ENCODE measurements at regions not wholly inside any gene's neighbourhood (a gene's known extent, or its start where the extent isn't known, plus 50 kb on each side); places are given as distances from the start of the nearest gene placed in this dataset.

DNA sequence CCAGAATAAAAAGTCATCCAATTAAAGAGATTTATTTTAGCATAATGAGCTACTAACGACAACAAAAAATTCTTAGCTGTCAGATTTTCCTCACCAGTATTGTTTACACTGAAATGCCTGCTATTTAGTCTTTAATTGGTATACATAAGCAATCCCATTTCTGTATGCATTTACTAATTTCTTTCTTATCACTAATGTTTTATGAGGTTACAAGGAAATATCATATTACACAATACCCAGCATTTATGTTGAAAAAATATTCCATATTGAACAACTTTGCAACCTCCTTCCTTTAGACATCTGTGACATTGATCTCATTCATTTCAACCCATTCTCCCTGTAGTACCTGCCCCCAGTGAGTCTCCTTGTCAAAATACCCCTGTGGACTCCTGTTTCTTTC is 135.4 kb downstream of the SLITRK6 start:
- DNase-seq: no peak

GRCh38 chr13:85662186-85662585 is 137.0 kb downstream of the SLITRK6 start:
- DNase-seq: no peak

GRCh38 chr13:85661675-85662074 is 137.5 kb downstream of the SLITRK6 start:
- DNase-seq: no peak

DNA sequence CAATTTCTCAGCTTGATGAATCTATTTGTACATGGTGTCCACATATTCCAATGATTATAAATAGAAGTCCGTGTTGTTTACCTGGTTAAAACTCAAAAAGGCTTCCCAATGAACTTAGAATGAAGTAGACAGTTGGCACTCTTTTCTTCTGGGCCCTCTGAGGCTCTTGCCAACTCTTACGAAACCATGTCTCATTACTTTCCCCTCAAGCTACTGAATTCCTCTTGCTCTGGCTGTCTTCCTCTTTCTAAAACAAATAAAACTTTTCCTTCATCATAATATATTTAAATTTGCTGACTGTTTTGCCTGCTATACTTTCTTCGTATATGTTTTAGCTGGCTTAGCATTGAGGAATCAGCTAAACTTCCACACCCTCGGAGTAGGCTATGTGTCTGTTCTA is 139.7 kb downstream of the SLITRK6 start:
- no peak for DNase-seq

- no peak for DNase-seq
Measured at GRCh38 chr13:85657942-85658341, 141.3 kb downstream of the SLITRK6 start.

DNA sequence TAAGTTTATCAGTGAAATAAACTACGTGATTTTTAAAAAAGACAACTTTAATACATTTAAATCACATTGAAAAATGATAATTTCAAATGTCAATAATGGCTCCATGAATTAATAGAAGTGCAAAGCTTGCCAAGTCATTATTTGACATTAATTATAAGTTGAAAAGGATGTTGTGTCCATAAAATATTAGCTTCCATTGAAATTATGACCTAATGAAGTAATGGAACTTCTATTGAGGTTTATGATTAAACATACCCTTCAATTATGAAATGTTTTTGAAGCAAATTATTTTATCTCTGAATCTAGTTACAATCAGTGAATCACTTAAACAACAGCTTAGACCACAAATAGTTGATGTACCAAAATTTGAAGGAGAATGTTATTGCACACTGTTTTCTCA is 144.2 kb downstream of the SLITRK6 start:
- DNase-seq: no peak

- DNase-seq: no peak
Measured at GRCh38 chr13:85654227-85654626, 145.0 kb downstream of the SLITRK6 start.

GRCh38 chr13:85653681-85654080 is 145.5 kb downstream of the SLITRK6 start:
- no peak for DNase-seq

- no peak for DNase-seq
Measured at GRCh38 chr13:85652491-85652890, 146.7 kb downstream of the SLITRK6 start.

DNA sequence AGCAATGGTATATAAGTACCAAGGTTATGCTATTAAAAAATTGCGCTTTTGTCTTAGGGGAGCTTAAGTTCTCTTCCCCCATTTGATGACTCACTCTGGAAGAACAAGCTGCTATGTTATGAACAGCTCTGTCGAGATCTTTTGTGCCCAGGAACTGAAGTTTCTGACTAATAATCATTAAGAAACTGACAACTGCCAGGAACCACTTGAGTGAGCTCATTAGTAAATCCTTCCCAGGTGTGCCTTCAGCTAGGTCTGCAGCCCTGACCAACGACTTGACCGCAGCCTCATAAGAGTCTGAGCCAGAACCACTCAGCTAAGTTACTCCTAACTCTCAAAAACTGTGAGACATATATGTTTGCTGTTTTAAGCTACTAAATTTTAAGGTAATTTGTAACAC is 147.8 kb downstream of the SLITRK6 start:
- no peak for DNase-seq

DNA sequence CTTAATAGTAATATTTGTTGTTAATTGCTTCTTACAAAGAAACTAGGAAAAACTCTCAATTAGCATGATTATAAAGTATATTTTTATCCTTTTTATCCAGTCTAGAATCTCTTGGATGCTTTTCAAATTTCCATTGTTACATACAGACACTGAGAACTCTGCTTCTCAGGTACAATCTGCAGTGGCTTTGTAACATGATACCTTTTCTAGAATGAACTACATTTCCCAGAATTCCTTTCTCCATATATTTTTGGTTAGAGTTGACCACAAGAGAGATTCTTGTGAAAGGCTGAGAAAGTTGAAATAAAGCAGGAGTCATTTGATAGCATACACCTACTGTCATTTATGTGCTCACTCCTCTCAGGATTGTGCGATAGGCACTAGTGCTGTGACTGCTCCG is 148.6 kb downstream of the SLITRK6 start:
- peak; percentile 1 for DNase-seq

DNA sequence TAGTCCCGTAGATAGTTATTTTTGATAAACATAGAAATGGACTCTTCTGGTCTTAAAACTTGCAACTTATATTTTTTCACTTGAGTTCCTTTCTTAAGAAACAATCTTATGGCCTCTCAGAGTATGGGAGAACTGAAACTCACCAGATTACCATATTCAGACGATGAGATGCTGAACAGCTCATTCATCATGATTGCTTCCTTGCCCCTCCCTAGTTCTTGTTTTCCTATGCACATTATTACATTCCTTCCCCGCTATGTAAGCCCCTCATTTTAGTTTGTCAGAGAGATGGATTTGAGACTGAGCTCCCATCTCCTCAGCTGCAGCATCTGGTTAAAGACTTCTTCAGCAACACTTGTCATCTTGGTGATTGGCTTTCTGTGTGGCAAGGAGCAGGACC is 158.5 kb downstream of the SLITRK6 start:
- DNase-seq: no peak

- DNase-seq: no peak
Measured at GRCh38 chr13:85638815-85639393, 160.3 kb downstream of the SLITRK6 start.

DNA sequence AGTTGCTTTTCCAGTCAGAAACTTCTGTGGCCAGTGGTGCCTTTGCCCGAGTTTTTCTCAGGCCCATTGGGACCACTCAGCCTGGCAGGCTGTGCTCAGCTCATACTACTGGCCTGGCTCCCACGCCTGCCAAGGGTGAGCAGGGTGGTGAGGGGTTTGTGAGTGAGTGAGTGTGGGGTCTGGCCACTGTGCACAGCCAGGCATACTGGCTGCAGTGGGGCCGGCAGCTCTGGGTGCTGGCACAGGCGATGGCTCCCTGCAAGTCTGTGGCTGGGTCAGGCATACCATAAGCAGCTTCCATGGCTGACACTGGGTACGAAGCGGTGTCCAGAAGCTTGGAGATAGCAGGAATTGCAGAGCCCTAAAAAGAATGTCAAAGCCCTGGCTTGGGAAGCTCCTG is 161.0 kb downstream of the SLITRK6 start:
- no peak for DNase-seq

- no peak for DNase-seq
Measured at GRCh38 chr13:85632526-85633195, 166.6 kb downstream of the SLITRK6 start.

DNA sequence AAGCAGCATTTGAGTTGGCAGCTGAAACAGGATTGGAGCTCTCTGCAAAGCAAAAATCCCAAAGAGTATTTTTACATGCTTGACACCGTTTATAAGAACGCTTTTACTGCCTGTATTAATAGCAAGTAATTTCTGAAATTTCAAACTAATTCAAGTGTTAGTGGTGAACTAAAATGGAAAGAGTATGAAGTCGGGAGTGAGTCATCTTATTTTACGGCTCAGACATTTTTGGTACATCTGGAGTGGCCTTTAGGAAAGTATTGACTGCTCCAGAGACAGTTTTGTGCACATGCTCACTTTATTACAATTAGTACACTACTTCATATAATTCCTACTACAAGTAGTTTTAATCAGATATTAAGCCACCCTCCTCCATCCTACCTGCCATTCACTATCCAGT is 167.4 kb downstream of the SLITRK6 start:
- DNase-seq: no peak

GRCh38 chr13:85626603-85627002 is 172.6 kb downstream of the SLITRK6 start:
- DNase-seq: no peak

GRCh38 chr13:85619321-85619720 is 179.9 kb downstream of the SLITRK6 start:
- no peak for DNase-seq

GRCh38 chr13:85618521-85618920 is 180.7 kb downstream of the SLITRK6 start:
- DNase-seq: no peak

- DNase-seq: no peak
Measured at GRCh38 chr13:85616275-85616674, 182.9 kb downstream of the SLITRK6 start.

GRCh38 chr13:85615031-85615430 is 184.2 kb downstream of the SLITRK6 start:
- DNase-seq: no peak

DNA sequence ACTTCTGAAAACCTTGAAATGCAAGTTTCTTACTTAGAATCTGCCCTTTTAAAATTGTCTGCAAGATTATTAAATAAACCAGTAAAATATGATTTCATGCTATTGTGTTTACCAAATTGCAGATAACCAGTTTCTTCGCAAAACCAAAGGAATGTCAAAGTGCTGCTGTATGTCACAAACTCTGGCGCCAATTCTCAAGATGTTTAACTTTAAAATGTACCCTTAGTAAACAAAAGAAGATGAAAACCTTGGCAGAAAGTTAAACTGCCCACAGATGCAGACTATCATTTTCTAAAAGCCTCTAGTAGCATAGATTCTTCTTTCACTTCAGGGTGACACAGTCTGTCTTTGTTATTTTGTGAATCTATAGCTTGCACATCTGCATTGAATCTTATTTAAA is 189.2 kb downstream of the SLITRK6 start:
- DNase-seq: no peak

GRCh38 chr13:85608255-85608829 is 190.9 kb downstream of the SLITRK6 start:
- no peak for DNase-seq

GRCh38 chr13:85603735-85604134 is 195.5 kb downstream of the SLITRK6 start:
- no peak for DNase-seq

GRCh38 chr13:85601526-85601925 is 197.7 kb downstream of the SLITRK6 start:
- no peak for DNase-seq

Data from NCI-H1436 (cell line).